ENCODE measurements at regions not wholly inside any gene's neighbourhood (a gene's known extent, or its start where the extent isn't known, plus 50 kb on each side); places are given as distances from the start of the nearest gene placed in this dataset.

DNA sequence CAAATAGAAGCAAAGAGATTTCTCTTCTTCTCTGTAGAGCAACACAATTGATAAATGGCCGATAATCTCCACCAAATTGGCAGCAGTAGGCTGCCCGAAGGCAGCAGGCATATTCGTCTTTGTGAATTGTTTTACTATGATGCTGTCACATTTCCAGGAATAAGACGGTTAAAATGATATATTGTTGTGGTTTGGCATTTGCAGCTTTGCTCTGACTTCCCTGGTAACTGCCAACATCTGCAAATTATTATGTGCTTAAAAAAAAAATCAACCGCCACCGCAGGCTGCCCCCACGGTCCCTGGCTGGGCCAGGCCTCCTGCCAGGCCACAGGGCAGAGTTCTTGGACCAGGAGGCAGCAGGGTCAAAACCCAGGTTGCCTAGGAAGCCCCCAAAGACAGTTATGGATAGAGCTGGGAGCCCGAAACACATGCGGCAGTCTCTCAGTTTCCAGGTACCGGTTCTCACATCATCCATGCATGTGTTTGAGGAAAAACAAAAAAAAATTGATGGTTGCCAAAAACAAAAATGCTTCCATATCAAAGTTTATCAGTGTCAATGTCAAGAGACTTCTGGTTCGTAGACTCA lies 179.3 kb downstream of the ETS2 start:
- no peak for DNase-seq (ENCODE audit: low spot score)

GRCh38 chr21:38984568-38984967 lies 178.8 kb downstream of the ETS2 start:
- no peak for DNase-seq (ENCODE audit: low spot score)

GRCh38 chr21:38983560-38983959 lies 177.8 kb downstream of the ETS2 start:
- no peak for DNase-seq (ENCODE audit: low spot score)

DNA sequence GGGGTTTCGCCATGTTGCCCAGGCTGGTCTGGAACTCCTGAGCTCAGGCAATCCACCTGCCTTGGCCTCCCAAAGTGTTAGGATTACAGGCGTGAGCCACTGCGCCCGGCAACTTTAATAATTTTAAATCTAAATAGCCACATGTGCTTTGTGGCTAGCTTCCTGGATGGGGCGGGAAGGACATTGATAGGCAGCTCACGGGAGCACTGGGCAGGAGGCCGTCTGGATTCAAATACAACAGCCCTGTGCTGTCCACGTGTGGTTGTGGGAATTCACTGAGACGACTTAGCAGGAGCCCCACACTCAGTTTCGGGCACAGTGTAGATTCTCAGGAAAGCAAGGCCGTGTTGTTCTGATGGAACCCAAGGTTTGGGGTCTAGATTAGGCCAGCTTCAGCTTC lies 177.1 kb downstream of the ETS2 start:
- DNase-seq (ENCODE audit: low spot score): no peak

DNA sequence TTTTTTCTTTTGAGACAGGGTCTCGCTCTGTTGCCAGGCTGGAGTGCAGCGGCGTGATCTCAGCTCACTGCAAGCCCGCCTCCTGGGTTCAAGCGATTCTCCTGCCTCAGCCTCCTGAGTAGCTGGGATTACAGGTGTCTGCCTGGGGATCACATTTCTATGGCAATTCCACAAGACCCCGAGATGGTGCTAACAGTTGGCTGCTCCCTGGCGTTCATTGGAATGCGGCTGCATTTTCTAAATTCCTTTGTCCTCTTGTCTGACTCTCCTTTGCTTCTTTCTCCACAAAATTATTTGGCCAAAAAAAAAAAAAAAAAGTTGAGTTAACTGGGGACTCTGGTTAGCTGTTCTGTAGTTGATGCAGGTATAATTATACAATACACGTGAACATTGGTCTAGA lies 176.4 kb downstream of the ETS2 start:
- no peak for DNase-seq (ENCODE audit: low spot score)

GRCh38 chr21:38980416-38981313 lies 174.9 kb downstream of the ETS2 start:
- no peak for DNase-seq (ENCODE audit: low spot score)

DNA sequence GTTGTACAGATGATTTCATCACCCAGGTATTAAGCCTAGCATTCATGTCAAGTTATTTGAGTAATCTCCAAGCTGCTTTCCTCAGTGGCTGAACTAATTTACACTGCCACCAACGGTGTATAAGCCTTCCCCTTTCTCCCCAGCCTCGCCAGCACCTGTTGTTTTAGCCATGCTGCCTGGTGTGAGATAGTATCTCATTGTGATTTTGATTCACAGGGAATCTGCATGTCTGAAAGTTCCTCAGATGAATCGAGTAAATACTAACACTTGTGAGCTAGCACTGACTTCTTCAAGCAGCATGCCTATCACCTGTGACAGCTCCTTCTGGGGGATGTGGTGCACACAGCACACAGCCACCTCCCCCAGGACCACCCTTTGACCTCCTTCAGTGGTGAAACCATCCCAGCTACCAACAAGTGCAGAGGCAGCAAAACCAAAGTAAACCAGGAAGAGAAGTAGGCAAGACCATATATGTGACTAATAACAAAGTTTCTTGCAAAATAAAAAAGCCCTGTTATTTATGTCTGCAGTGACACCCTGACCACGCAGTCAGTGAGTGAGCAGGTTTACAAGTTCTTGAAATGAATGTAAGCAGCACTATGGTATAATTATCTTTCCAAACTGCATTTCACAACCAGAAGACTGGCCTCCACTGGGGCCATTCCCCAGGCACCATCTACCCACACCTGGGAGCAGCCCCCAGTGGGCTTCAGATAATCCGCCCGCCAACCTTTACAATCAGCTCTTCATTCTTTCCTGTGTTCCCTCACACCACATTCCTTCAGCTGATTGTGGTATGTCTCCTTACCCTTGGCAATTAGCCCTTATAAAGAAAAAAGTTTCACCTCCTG lies 173.8 kb downstream of the ETS2 start:
- no peak for DNase-seq (ENCODE audit: low spot score)

DNA sequence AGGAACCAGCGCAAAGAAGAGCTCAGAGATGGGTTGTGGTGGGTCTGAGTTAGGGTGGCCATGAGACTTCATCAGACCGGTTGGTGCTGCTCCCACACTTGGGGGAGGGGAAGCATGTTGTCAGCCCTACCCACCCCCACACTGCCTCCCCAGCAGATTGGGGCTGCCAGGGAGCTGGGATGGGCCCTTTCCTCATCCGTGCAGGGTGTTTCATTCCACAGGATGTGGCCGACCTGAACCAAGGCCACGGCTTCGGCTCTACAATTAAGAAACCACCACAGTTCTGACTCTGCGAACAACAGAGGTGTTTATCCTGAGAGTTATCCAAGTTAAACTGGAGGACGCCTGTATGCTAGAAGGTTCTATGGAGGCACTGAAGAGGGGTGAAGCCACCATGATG lies 171.2 kb downstream of the ETS2 start:
- no peak for DNase-seq (ENCODE audit: low spot score)

GRCh38 chr21:38973552-38973951 lies 167.8 kb downstream of the ETS2 start:
- no peak for DNase-seq (ENCODE audit: low spot score)

- DNase-seq (ENCODE audit: low spot score): no peak
These were observed 166.3 kb downstream of the ETS2 start for GRCh38 chr21:38972078-38972477.

DNA sequence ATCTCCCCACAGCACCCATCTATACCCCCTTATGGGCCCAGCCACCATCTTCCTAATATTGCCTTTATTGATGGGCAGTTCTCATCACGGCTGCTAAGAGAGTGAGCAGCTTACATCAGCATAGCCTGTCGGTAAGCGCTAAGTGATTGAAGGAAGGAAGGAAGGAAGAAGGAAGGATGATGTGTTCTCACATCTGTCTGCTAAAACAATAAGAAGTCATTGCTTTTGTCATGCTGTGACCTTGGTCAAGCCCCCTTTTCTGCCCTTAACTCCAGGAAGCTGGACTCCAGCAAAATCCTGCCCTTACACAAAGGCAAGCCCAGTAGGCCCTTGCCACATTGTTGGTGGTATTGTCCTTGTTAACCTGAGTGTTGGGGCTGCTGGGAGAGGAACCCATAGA lies 165.0 kb downstream of the ETS2 start:
- no peak for DNase-seq (ENCODE audit: low spot score)

- no peak for DNase-seq (ENCODE audit: low spot score)
These were observed 163.3 kb downstream of the ETS2 start for GRCh38 chr21:38968887-38969543.

DNA sequence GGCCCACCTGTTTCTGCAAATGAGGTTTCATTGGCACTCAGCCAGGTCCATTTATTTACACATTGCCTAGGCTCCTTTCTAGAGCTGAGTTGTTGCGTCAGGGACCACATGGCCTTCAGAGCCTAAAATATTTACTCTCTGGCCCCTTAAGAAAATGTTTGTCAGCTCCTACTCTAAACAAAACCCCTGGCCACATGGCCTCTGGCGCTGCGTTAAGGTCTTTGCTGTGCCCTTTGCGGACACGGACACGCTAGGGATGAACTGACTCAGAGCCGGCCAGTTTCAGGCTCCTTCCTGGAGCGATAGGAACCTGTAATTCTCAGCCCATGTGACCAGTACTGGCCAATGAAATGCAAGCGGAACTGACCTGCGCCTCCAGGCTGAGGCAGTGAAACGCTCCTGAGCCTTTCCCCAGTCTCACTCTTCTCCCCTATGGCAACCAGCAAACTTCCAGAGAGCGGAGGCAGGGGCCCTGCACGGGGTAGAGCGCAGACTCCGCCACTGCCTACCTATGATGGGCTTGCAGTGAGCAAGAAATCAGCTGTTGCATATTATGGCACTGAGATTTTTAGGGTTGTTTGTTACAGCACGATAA lies 160.3 kb downstream of the ETS2 start:
- DNase-seq (ENCODE audit: low spot score): no peak

DNA sequence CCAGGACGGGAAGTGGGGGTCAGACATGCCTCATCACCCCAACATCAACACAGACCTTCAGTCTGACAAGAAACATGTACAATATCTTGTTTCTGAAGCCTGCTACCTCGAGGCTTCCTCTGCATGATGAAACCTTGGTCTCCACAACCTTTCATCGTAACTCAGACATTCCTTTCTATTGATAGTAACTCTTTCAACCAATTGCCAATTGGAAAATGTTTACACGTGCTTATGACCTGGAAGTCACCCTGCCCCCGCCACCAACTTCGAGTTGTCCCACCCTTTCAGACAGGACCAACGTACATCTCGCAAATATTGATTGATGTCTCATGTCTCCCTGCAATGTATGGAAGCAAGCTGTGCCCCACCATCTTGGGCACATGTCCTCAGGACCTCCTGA lies 159.5 kb downstream of the ETS2 start:
- no peak for DNase-seq (ENCODE audit: low spot score)

DNA sequence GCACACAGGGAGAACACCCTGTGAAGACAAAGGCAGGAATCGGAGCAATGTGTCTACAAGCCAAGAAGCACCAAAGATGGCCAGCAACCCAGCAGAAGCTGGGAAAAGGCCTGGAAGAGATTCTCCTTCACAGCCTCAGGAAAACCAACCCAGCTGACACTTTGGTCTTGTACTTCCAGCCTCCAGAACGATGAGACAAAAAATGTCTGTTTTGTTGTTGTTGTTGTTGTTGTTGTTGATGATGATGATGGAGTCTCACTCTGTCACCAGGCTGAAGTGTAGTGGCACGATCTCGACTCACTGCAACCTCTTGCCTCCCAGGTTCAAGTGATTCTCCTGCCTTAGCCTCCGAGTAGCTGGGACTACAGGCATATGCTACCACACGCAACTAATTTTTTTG lies 157.3 kb downstream of the ETS2 start:
- DNase-seq (ENCODE audit: low spot score): no peak

DNA sequence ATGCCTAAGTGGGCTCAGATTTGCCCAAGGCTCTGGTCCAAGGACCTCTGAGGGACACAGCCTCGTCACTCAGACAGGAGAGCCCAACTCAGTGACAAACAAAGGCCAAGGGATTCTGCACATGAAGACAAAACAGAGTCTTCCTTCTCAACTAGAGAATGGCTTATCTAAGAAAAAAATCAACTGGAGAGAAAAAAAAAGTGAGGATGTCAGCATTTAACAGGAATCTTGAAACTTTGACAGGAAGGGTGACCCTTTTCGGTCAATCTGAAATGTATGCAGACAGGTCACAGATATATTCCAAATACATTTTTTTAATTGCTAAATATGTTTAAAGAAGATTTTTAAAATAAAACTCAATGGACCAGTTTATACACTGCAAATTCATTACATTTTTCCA lies 154.5 kb downstream of the ETS2 start:
- no peak for DNase-seq (ENCODE audit: low spot score)

DNA sequence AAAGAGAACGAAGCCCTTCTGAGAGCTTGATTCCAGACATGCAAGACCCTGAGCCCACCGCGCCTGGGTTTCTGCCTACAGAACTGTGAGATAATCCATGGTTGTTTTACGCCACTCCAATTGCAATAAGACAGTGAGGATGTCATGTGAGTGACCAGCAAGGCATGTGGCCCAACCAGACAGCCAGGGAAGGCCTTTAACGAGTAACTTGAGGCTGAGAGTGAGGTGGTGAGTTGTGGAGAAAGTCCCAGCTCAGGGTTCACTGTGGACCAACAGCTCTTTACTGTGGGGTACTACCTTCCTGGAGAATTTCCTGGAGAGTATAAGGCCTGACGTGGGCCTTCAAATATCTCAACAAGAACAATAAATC lies 153.9 kb downstream of the ETS2 start:
- no peak for DNase-seq (ENCODE audit: low spot score)

- no peak for DNase-seq (ENCODE audit: low spot score)
These were observed 153.4 kb downstream of the ETS2 start for GRCh38 chr21:38958940-38959691.

DNA sequence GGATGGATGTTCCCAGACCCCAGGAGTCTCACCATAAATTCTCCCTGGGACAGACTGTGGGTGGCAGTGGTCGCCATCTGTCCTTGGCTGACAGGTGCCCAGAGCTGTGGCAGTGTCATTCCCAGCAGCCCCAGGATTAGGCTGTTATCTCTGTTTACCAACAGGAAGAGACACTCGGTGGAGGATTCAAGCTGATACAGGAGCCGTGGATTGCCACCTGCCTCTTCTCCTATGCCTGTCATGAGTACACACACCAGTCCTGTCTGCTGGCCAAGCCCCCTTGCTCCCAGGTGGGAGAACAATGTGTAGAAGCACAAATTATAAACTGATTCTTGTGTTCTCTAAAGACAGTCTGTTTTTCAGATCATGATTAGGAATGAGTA lies 152.6 kb downstream of the ETS2 start:
- no peak for DNase-seq (ENCODE audit: low spot score)

DNA sequence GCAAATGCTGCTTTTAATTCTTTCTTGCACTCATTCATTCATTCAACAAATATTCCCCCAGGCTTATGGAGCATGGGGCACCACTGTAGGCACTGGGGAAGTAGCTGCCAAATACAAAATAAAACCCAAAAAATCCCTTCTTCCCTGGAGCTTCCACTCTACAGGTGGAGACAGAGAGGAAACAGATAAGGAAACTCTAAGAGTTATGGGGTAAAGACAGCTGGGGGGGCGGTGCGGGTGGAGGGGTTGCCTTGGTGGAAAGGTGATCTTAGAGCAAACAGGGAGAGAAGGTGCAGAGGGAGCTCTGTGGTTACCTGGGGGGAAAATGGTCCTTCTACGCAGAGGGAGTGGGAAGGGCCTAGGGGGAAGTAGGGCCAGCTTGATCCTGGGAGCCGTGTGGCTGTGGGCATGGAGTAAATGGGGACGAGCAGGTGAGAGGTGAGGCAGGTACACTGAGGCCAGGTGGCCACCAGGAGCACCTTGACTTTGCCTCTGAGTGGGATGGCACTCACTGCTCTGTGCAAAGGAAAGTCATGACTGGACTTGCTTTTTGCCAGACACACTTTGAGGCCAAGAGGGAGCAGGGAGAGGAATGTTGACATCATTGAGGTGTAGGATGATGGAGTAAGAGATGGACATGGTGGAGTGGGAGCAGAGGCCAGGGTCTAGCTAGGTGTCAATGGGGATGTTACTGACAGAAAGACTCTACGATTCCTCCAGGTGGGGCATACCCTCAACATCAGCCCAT lies 152.0 kb downstream of the ETS2 start:
- DNase-seq (ENCODE audit: low spot score): no peak
